H1 (cell line): ENCODE measurements at regions not wholly inside any gene's neighbourhood (a gene's known extent, or its start where the extent isn't known, plus 50 kb on each side); places are given as distances from the start of the nearest gene placed in this dataset.

Experiments used
- CTCF ChIA-PET: fragments of 300-600 bp; sonication (Branson Sonifier 250); formaldehyde crosslinking; loops from one replicate; lab custom pipeline; 2021; ENCODE audit not compliant: partially characterized antibody; lab: Charles Lee
- POLR2A ChIA-PET: fragments of 300-600 bp; sonication (Branson Sonifier 250); formaldehyde crosslinking; loops from one replicate; lab custom pipeline; 2021; ENCODE audit warnings: inconsistent platforms; ENCODE audit not compliant: partially characterized antibody; lab: Charles Lee
- DNase-seq, 2 experiments: peaks; one replicate each; pipeline versions ENCODE4 v3.0.0 to v3.0.0-alpha.2; 2010 to 2022; ENCODE audit warnings: low spot score in 2 of 2, low read depth in 1 of 2, mixed read lengths in 1 of 2
- FAIRE-seq: peaks from 2 replicates; lab custom pipeline; 2011; peaks lifted over from hg19 to GRCh38; lab: Jason Lieb, UNC
- H2AFZ ChIP-seq: 2 replicates; pipeline ENCODE4 v1.8.1; 2012; ENCODE audit warnings: low read length, inconsistent platforms
- H2AK5ac ChIP-seq: 2 replicates; pipeline ENCODE4 v1.6.1; 2013; ENCODE audit warnings: low read depth, low read length
- H2BK120ac ChIP-seq: replicated peaks from 2 replicates; pipeline ENCODE3; 2013; ENCODE audit warnings: low read depth, low read length, inconsistent platforms
- H2BK12ac ChIP-seq: 2 replicates; pipeline ENCODE4 v1.6.1; 2013; ENCODE audit warnings: low read depth, low read length
- H2BK15ac ChIP-seq: 2 replicates; pipeline ENCODE4 v1.6.1; 2013; ENCODE audit warnings: low read length
- H2BK20ac ChIP-seq: 2 replicates; pipeline ENCODE4 v1.6.1; 2013; ENCODE audit warnings: low read length
- H2BK5ac ChIP-seq: 2 replicates; pipeline ENCODE4 v1.6.1; 2013; ENCODE audit warnings: low read depth, low read length
- H3K14ac ChIP-seq: 2 replicates; pipeline ENCODE4 v1.6.1; 2013; ENCODE audit warnings: inconsistent platforms; ENCODE audit not compliant: insufficient read length
- H3K18ac ChIP-seq: 2 replicates; pipeline ENCODE4 v1.6.1; 2013; ENCODE audit warnings: low read length; ENCODE audit errors: extremely low read depth
- H3K23ac ChIP-seq: 2 replicates; pipeline ENCODE4 v1.6.1; 2013; ENCODE audit warnings: inconsistent platforms; ENCODE audit not compliant: insufficient read length
- H3K23me2 ChIP-seq: 2 replicates; pipeline ENCODE4 v1.6.1; 2013; ENCODE audit warnings: low read depth, low read length
- H3K27ac ChIP-seq: 2 replicates; pipeline ENCODE4 v1.6.1; 2011; ENCODE audit warnings: low read depth, low read length, inconsistent platforms
- H3K27me3 ChIP-seq, 4 experiments: replicated peaks in 1 of 4; 1 replicate in 1 of 4; 2 replicates in 3 of 4; pipeline versions ENCODE4 v1.6.1 to v1.8.1; 2011 to 2013; ENCODE audit warnings: low read length in 3 of 4, mild to moderate bottlenecking in 3 of 4, inconsistent platforms in 2 of 4, mixed read lengths in 2 of 4, moderate library complexity in 1 of 4; ENCODE audit not compliant: control insufficient read depth in 3 of 4, insufficient read depth in 3 of 4; ENCODE audit errors: extremely low read depth in 1 of 4
- H3K36me3 ChIP-seq, 4 experiments: 2 replicates each; pipeline versions ENCODE4 v1.6.1 to v1.8.1; 2011 to 2013; ENCODE audit warnings: mild to moderate bottlenecking in 4 of 4, low read length in 3 of 4, moderate library complexity in 2 of 4, control low read depth in 1 of 4, inconsistent platforms in 1 of 4; ENCODE audit not compliant: insufficient read depth in 4 of 4, control insufficient read depth in 2 of 4
- H3K4ac ChIP-seq: replicated peaks from 2 replicates; pipeline ENCODE3; 2013; ENCODE audit warnings: low read length, low read depth, mixed read lengths, inconsistent platforms; ENCODE audit not compliant: insufficient read length
- H3K4me1 ChIP-seq, 4 experiments: replicated peaks in 1 of 4; 1 replicate in 1 of 4; 2 replicates in 3 of 4; pipeline versions ENCODE4 v1.6.1 to v1.8.1; 2011 to 2013; ENCODE audit warnings: low read length in 3 of 4, inconsistent platforms in 2 of 4, mixed read lengths in 1 of 4; ENCODE audit not compliant: insufficient read depth in 4 of 4, control insufficient read depth in 3 of 4
- H3K4me2 ChIP-seq, 2 experiments: 2 replicates each; pipeline versions ENCODE4 v1.6.1 to v1.8.1; 2011 to 2013; ENCODE audit warnings: low read depth in 2 of 2, low read length in 2 of 2, control low read depth in 1 of 2, inconsistent platforms in 1 of 2, mild to moderate bottlenecking in 1 of 2; ENCODE audit not compliant: insufficient read depth in 1 of 2
- H3K4me3 ChIP-seq, 4 experiments: fragments of 200-600, 300-600 bp in 1 of 4; sonication (generic), shearing (Covaris generic), sonication (Bioruptor Twin) in 1 of 4; 2 replicates each; pipeline versions ENCODE4 v1.5.1 to v1.8.1; 2011 to 2016; ENCODE audit warnings: low read length in 4 of 4, low read depth in 3 of 4, control low read depth in 2 of 4, inconsistent platforms in 2 of 4, mild to moderate bottlenecking in 2 of 4, mixed read lengths in 1 of 4, moderate library complexity in 1 of 4; ENCODE audit not compliant: insufficient read depth in 2 of 4; ENCODE audit errors: extremely low read depth in 1 of 4
- H3K56ac ChIP-seq: replicated peaks from 2 replicates; pipeline ENCODE3; 2013; ENCODE audit warnings: low read depth, mild to moderate bottlenecking, mixed read lengths, low read length, inconsistent platforms; ENCODE audit not compliant: insufficient read length
- H3K79me1 ChIP-seq: 2 replicates; pipeline ENCODE4 v1.6.1; 2013; ENCODE audit warnings: low read depth, low read length, control low read depth
- H3K79me2 ChIP-seq, 2 experiments: 2 replicates each; pipeline versions ENCODE4 v1.6.1 to v1.8.1; 2012 to 2013; ENCODE audit warnings: low read length in 2 of 2, mild to moderate bottlenecking in 2 of 2, inconsistent platforms in 1 of 2; ENCODE audit not compliant: insufficient read depth in 2 of 2, control insufficient read depth in 1 of 2
- H3K9ac ChIP-seq, 4 experiments: replicated peaks in 1 of 4; 1 replicate in 1 of 4; 2 replicates in 3 of 4; pipeline versions ENCODE4 v1.6.1 to v1.8.1; 2011 to 2013; ENCODE audit warnings: low read depth in 3 of 4, low read length in 3 of 4, control low read depth in 2 of 4, mild to moderate bottlenecking in 2 of 4, moderate library complexity in 2 of 4, inconsistent platforms in 1 of 4; ENCODE audit errors: extremely low read depth in 1 of 4
- H3K9me3 ChIP-seq, 2 experiments: 2 replicates each; pipeline versions ENCODE4 v1.6.1 to v1.8.1; 2012 to 2013; ENCODE audit warnings: mild to moderate bottlenecking in 2 of 2, moderate library complexity in 2 of 2, control low read depth in 1 of 2, inconsistent platforms in 1 of 2, low read depth in 1 of 2, low read length in 1 of 2, mixed read lengths in 1 of 2; ENCODE audit not compliant: insufficient read depth in 2 of 2
- H4K20me1 ChIP-seq, 2 experiments: replicated peaks in 1 of 2; 2 replicates each; pipeline versions ENCODE3 to v1.8.1; 2011 to 2013; ENCODE audit warnings: inconsistent platforms in 2 of 2, low read length in 2 of 2, mild to moderate bottlenecking in 1 of 2; ENCODE audit not compliant: insufficient read depth in 2 of 2, control insufficient read depth in 1 of 2
- H4K5ac ChIP-seq: 2 replicates; pipeline ENCODE4 v1.6.1; 2013; ENCODE audit warnings: low read length, low read depth, mixed read lengths, inconsistent platforms; ENCODE audit not compliant: insufficient read length
- H4K8ac ChIP-seq: 2 replicates; pipeline ENCODE4 v1.8.0; 2013; ENCODE audit warnings: mild to moderate bottlenecking, moderate library complexity, low read length, inconsistent platforms; ENCODE audit not compliant: insufficient read depth; ENCODE audit errors: extremely low read depth
- H4K91ac ChIP-seq: replicated peaks from 2 replicates; pipeline ENCODE3; 2013; ENCODE audit warnings: low read length, mixed read lengths, inconsistent platforms; ENCODE audit not compliant: insufficient read length
- ATF2 ChIP-seq: IDR thresholded peaks from 2 replicates; pipeline ENCODE4 v1.6.1; 2012; ENCODE audit warnings: low read length, inconsistent platforms
- CBX5 ChIP-seq: fragments of 300-800, 300-1000 bp; sonication (generic); IDR thresholded peaks from 2 replicates; pipeline ENCODE4 v1.7.1; 2016; ENCODE audit warnings: antibody characterized with exemption, low read length, low read depth
- CHD2 ChIP-seq: IDR thresholded peaks from 2 replicates; pipeline ENCODE4 v1.6.1; 2012; ENCODE audit warnings: low read length, improper control_type of control experiment
- JUN ChIP-seq: IDR thresholded peaks from 2 replicates; pipeline ENCODE4 v1.6.1; 2011; ENCODE audit warnings: low read depth, mild to moderate bottlenecking, improper control_type of control experiment, low read length
- JUND ChIP-seq: IDR thresholded peaks from 2 replicates; pipeline ENCODE4 v1.6.1; 2011; ENCODE audit warnings: mild to moderate bottlenecking, improper control_type of control experiment, low read length
- WGBS, 2 experiments: shearing (Covaris generic) in 1 of 2; methylation state at CpG; one replicate each; pipeline versions ENCODE4 v1.1.6 to v1.1.7; 2013 to 2015; ENCODE audit warnings: low lambda C conversion rate in 2 of 2, mixed read lengths in 2 of 2, inconsistent platforms in 1 of 2, low coverage in 1 of 2, missing lambda C conversion rate in 1 of 2; ENCODE audit not compliant: insufficient replicate concordance in 2 of 2, insufficient coverage in 1 of 2, insufficient read length in 1 of 2; ENCODE audit errors: extremely low coverage in 1 of 2, missing lambda C conversion rate in 1 of 2; 5-methylcytosine and 5-hydroxymethylcytosine counted together

GRCh38 chr11:121688860-121689614 lies 236.3 kb upstream of the SORL1-AS1 start:
- H3K27me3 ChIP-seq: no peaks in the 10 kb centered on the region
- no peaks in the 10 kb centered on the region for H3K79me1 ChIP-seq
- H3K23me2 ChIP-seq: no peaks in the 10 kb centered on the region
- no peak overlapping the region for H3K27ac ChIP-seq
- no peaks in the 10 kb centered on the region for H3K9me3 ChIP-seq
- no peak overlapping the region for H2BK5ac ChIP-seq
- CTCF ChIA-PET: interaction anchor here (0.5 to 2.0 kb wide), 6 partner anchors 12 to 412 kb away, joined by 3 to 6 read pairs (median 4); no protein-coding TSS in a partner anchor
- H3K56ac ChIP-seq: no peak overlapping the region
- no peak overlapping the region for H3K4ac ChIP-seq
- H3K36me3 ChIP-seq: no peaks in the 10 kb centered on the region
- H2BK20ac ChIP-seq: no peak overlapping the region
- WGBS, 2 experiments: 65% methylated on average over 8 of the region's 8 CpGs; no CpG with 5 or more reads in 1 of the 2 experiments
- no peak overlapping the region for H3K18ac ChIP-seq
- no peak overlapping the region for H4K8ac ChIP-seq
- no peak overlapping the region for H3K4me3 ChIP-seq
- no peak overlapping the region for H2AK5ac ChIP-seq
- H3K23ac ChIP-seq: no peak overlapping the region
- TF ChIP-seq CHD2 (no peak), CBX5 (no peak), ATF2 (no peak), JUN (peak; percentile 16; the same call in 1 of the 2 replicates), JUND (peak; percentile 80)
- H2BK15ac ChIP-seq: no peak overlapping the region
- no peak overlapping the region for H3K14ac ChIP-seq
- H3K4me2 ChIP-seq: no peak overlapping the region; a peak in 2 of 4 replicates
- FAIRE-seq: peak; percentile 57
- DNase-seq: peak in 1 of 2 experiments; percentile 17
- no peak overlapping the region for H4K91ac ChIP-seq
- no peak overlapping the region for H4K5ac ChIP-seq
- POLR2A ChIA-PET: interaction anchor here (0.7 kb wide), 1 partner anchor 27 kb away, joined by 3 read pairs; no protein-coding TSS in a partner anchor
- no peak overlapping the region for H3K9ac ChIP-seq
- H4K20me1 ChIP-seq: no peaks in the 10 kb centered on the region
- no peaks in the 10 kb centered on the region for H3K79me2 ChIP-seq
- no peak overlapping the region for H2BK120ac ChIP-seq
- peaks cover 7 to 9% (median 8%) of the 10 kb centered on the region in 4 experiments; a peak in 6 of 7 replicates for H3K4me1 ChIP-seq
- H2AFZ ChIP-seq: peak overlapping the region; percentile 58; the same call in 1 of the 2 replicates
- no peak overlapping the region for H2BK12ac ChIP-seq
